Gastrocnemius medialis (tissue), 4 donors: ENCODE measurements at regions not wholly inside any gene's neighbourhood (a gene's known extent, or its start where the extent isn't known, plus 50 kb on each side); places are given as distances from the start of the nearest gene placed in this dataset.

ENCODE experiments used
- CTCF ChIP-seq, 5 experiments: fragments of 450-650 bp in 3 of 5; fragments of 200-600 bp in 2 of 5; sonication (generic) in 2 of 5; IDR thresholded peaks in 4 of 5; conservative IDR thresholded peaks in 1 of 5; 1 replicate in 4 of 5; 2 replicates in 1 of 5; pipeline ENCODE4 v1.5.1; 2016 to 2019; ENCODE audit warnings: antibody characterized with exemption in 5 of 5, mild to moderate bottlenecking in 3 of 5, moderate library complexity in 3 of 5
- POLR2A ChIP-seq, 2 donors: fragments of 450-650 bp; IDR thresholded peaks; one replicate each; pipeline ENCODE4 v1.6.1; 2017; ENCODE audit warnings: antibody characterized with exemption in 2 of 2, mild to moderate bottlenecking in 2 of 2, moderate library complexity in 2 of 2

DNA sequence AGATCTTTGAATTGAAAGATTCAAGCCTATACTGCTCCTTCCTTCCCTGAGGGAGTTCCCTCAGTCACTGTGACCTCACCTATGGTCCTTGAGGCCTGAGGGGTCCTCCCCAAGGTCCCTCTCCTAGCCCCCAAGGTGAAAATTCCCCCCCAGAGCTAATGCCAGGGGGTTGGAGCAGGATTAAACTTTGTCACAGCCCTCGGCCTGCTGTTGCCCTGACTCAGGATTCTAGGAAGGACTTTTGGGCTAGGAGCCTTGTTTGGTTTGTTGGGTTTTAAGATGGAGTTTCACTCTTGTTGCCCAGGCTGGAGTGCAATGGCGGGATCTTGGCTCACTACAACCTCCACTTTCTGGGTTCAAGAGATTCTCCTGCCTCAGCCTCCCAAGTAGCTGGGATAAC lies 123.2 kb downstream of the C5orf15 start:
- TF ChIP-seq CTCF (IDR thresholded peaks at IDR 0.05 in 4 of 5, conservative IDR thresholded peaks at IDR 0.05 in 1 of 5) (no peak), POLR2A (IDR thresholded peaks at IDR 0.05) (no peak)
